ENCODE measurements at regions not wholly inside any gene's neighbourhood (a gene's known extent, or its start where the extent isn't known, plus 50 kb on each side); places are given as distances from the start of the nearest gene placed in this dataset.

- no peaks in the 10 kb centered on the region for H3K9me3 ChIP-seq (replicated peaks in 1 of 2; ENCODE audit: control insufficient read depth in 1 of 2, insufficient read depth in 1 of 2, low read length in 2 of 2)
- Mint-ChIP-seq H3K27me3 (ENCODE audit: low read depth in 3 of 3) (peaks cover 0 to 2% (median 2%) of the 10 kb centered on the region in 3 donors), H3K27ac (no peak overlapping the region), H3K4me1 (no peaks in the 10 kb centered on the region), H3K36me3 (no peaks in the 10 kb centered on the region), H3K4me3 (no peak overlapping the region), H3K9me3 (peaks cover 0 to 3% (median 0%) of the 10 kb centered on the region in 7 donors)
- H3K4me2 ChIP-seq (replicated peaks; ENCODE audit: extremely low read depth, low read length, poor library complexity, severe bottlenecking), result no peak overlapping the region
- intact Hi-C loops (cut with micrococcal nuclease), result no loop called here
- no peak for DNase-seq
- H3K27ac ChIP-seq (ENCODE audit: low read depth in 1 of 2, low read length in 2 of 2), result no peak overlapping the region
- H4K20me1 ChIP-seq (ENCODE audit: insufficient read depth, low read length), result no peaks in the 10 kb centered on the region
- no peak overlapping the region for H3K4me3 ChIP-seq (replicated peaks in 1 of 3; ENCODE audit: low read depth in 2 of 3, low read length in 3 of 3)
- H3K27me3 ChIP-seq (ENCODE audit: control insufficient read depth in 2 of 2, insufficient read depth in 2 of 2, low read length in 2 of 2), result no peaks in the 10 kb centered on the region
- no peaks in the 10 kb centered on the region for H3K36me3 ChIP-seq (replicated peaks in 1 of 2; ENCODE audit: control insufficient read depth in 1 of 2, insufficient read depth in 2 of 2, low read length in 2 of 2)
- H3K4me1 ChIP-seq (ENCODE audit: control insufficient read depth in 1 of 2, insufficient read depth in 2 of 2, low read length in 2 of 2), result no peaks in the 10 kb centered on the region
- no peak overlapping the region for H2AFZ ChIP-seq (ENCODE audit: insufficient read depth, low read depth, low read length, poor library complexity, severe bottlenecking)
- 77% methylated on average over 7 of the region's 7 CpGs for WGBS (ENCODE audit: insufficient coverage)
- H3K9ac ChIP-seq (ENCODE audit: insufficient read depth, low read length, poor library complexity, severe bottlenecking), result no peak overlapping the region
- no peak for TF ChIP-seq CTCF (IDR thresholded peaks at IDR 0.05)
- H3K79me2 ChIP-seq (ENCODE audit: insufficient read depth, low read length), result no peaks in the 10 kb centered on the region
These were observed 178.7 kb upstream of the GDF10 start for GRCh38 chr10:47121336-47121735.

- intact Hi-C loops (cut with micrococcal nuclease), result no loop called here
- H3K9ac ChIP-seq (ENCODE audit: insufficient read depth, low read length, poor library complexity, severe bottlenecking), result no peak overlapping the region
- 98% methylated on average over 6 of the region's 6 CpGs for WGBS (ENCODE audit: insufficient coverage)
These were observed 176.2 kb upstream of the GDF10 start for GRCh38 chr10:47123716-47124288.

More at GRCh38 chr10:47123716-47124288, 176.2 kb upstream of the GDF10 start:
- H3K79me2 ChIP-seq (ENCODE audit: insufficient read depth, low read length), result no peaks in the 10 kb centered on the region
- H3K4me1 ChIP-seq (ENCODE audit: control insufficient read depth in 1 of 2, insufficient read depth in 2 of 2, low read length in 2 of 2), result no peaks in the 10 kb centered on the region
- H3K27ac ChIP-seq (ENCODE audit: low read depth in 1 of 2, low read length in 2 of 2), result no peak overlapping the region
- no peak for TF ChIP-seq CTCF (IDR thresholded peaks at IDR 0.05)
- no peaks in the 10 kb centered on the region for H3K27me3 ChIP-seq (ENCODE audit: control insufficient read depth in 2 of 2, insufficient read depth in 2 of 2, low read length in 2 of 2)
- H4K20me1 ChIP-seq (ENCODE audit: insufficient read depth, low read length), result no peaks in the 10 kb centered on the region
- Mint-ChIP-seq H3K4me1 (peaks cover 2% of the 10 kb centered on the region), H3K9me3 (peaks cover 0 to 3% (median 0%) of the 10 kb centered on the region in 7 donors), H3K4me3 (no peak overlapping the region), H3K27ac (no peak overlapping the region), H3K36me3 (no peaks in the 10 kb centered on the region), H3K27me3 (ENCODE audit: low read depth in 3 of 3) (peaks cover 0 to 4% (median 2%) of the 10 kb centered on the region in 3 donors)
- no peak for DNase-seq
- no peak overlapping the region for H3K4me3 ChIP-seq (replicated peaks in 1 of 3; ENCODE audit: low read depth in 2 of 3, low read length in 3 of 3)
- H3K36me3 ChIP-seq (replicated peaks in 1 of 2; ENCODE audit: control insufficient read depth in 1 of 2, insufficient read depth in 2 of 2, low read length in 2 of 2), result no peaks in the 10 kb centered on the region
- no peak overlapping the region for H3K4me2 ChIP-seq (replicated peaks; ENCODE audit: extremely low read depth, low read length, poor library complexity, severe bottlenecking)
- H2AFZ ChIP-seq (ENCODE audit: insufficient read depth, low read depth, low read length, poor library complexity, severe bottlenecking), result no peak overlapping the region
- H3K9me3 ChIP-seq (replicated peaks in 1 of 2; ENCODE audit: control insufficient read depth in 1 of 2, insufficient read depth in 1 of 2, low read length in 2 of 2), result no peaks in the 10 kb centered on the region
